GM12872 (cell line): ENCODE measurements at regions not wholly inside any gene's neighbourhood (a gene's known extent, or its start where the extent isn't known, plus 50 kb on each side); places are given as distances from the start of the nearest gene placed in this dataset.

Experiments used
- TF ChIP-seq, protein P1 (sequence below): IDR thresholded peaks from 3 replicates; pipeline ENCODE4 v1.5.1; 2011; ENCODE audit warnings: low read depth, mild to moderate bottlenecking, low read length, moderate library complexity; ENCODE audit not compliant: insufficient read depth

DNA sequence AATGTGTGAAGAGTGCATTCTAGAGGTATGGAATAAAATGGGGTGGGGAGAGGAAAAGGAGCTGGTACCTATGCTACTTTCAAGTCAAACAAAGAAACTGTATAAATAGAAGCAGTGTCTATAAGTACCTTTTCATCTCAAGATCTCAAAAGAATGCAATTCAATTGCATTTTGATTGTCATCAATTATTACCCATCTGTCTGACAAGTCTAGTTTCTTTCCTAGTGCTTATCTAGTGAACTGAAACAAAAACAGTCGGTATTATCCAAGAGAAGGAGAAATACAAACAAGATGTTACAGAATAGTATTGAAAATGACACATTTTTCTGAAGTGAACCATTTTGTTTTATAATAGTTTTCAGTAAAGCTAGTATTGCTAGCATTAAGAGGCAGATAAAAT lies 754.5 kb upstream of the LRRN3 start:
- TF ChIP-seq, protein P1, sequence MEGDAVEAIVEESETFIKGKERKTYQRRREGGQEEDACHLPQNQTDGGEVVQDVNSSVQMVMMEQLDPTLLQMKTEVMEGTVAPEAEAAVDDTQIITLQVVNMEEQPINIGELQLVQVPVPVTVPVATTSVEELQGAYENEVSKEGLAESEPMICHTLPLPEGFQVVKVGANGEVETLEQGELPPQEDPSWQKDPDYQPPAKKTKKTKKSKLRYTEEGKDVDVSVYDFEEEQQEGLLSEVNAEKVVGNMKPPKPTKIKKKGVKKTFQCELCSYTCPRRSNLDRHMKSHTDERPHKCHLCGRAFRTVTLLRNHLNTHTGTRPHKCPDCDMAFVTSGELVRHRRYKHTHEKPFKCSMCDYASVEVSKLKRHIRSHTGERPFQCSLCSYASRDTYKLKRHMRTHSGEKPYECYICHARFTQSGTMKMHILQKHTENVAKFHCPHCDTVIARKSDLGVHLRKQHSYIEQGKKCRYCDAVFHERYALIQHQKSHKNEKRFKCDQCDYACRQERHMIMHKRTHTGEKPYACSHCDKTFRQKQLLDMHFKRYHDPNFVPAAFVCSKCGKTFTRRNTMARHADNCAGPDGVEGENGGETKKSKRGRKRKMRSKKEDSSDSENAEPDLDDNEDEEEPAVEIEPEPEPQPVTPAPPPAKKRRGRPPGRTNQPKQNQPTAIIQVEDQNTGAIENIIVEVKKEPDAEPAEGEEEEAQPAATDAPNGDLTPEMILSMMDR = no peak

- TF ChIP-seq, protein P1 = no peak
Measured at GRCh38 chr7:110337646-110338045, 753.3 kb upstream of the LRRN3 start.

DNA sequence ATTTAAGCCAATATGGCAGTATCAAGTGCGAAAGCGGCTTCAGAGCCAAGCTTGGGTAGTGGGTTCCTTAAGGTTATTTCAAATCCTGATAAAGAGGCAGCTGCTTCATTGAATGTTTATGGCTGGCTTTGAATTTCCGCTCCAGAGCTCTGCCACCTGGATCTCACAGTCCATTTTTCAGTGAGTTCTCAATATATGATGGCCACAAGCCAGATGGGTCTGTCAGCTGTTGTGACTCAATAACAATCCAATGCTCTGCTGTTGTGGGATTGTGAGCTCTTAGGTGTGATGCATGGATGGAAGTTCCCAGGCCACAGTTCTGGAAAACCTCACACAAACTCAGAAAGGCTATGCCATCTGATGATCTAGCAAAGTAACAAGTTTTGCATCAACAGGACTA lies 743.8 kb upstream of the LRRN3 start:
- TF ChIP-seq, protein P1 = no peak

GRCh38 chr7:110356438-110356837 lies 734.5 kb upstream of the LRRN3 start:
- TF ChIP-seq, protein P1 = no peak

GRCh38 chr7:110358028-110358427 lies 732.9 kb upstream of the LRRN3 start:
- TF ChIP-seq, protein P1 = no peak

- TF ChIP-seq, protein P1 = no peak
Measured at GRCh38 chr7:110371709-110372108, 719.2 kb upstream of the LRRN3 start.

GRCh38 chr7:110372685-110373084 lies 718.2 kb upstream of the LRRN3 start:
- TF ChIP-seq, protein P1 = no peak

DNA sequence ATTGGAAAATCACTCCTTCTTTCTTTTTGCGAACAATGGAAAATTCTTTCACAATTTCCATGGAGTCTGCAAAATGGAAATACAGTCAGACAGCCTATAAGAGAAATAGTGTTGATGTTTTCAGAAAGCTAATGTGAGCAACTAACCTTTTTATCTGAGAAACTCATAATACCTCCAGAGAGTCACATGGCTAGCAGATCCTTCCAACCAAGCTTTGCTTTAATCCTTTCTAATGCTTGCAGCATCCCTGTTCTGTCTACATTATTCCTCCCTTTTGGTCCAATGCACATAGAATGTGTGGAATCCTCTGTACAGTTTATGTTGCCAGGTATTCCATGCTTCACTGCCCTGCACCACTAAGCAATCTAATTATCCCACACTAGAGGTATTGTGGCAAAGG lies 717.5 kb upstream of the LRRN3 start:
- TF ChIP-seq, protein P1 = no peak
